ENCODE measurements at regions not wholly inside any gene's neighbourhood (a gene's known extent, or its start where the extent isn't known, plus 50 kb on each side); places are given as distances from the start of the nearest gene placed in this dataset.

- no peak for DNase-seq (ENCODE audit: low read depth, low spot score)
Measured at GRCh38 chr5:125725691-125726090, 697.5 kb upstream of the GRAMD2B start.

GRCh38 chr5:125743939-125744338 lies 679.3 kb upstream of the GRAMD2B start:
- no peak for DNase-seq (ENCODE audit: low read depth, low spot score)

- DNase-seq (ENCODE audit: low read depth, low spot score), result no peak
Measured at GRCh38 chr5:125746917-125747316, 676.3 kb upstream of the GRAMD2B start.

DNA sequence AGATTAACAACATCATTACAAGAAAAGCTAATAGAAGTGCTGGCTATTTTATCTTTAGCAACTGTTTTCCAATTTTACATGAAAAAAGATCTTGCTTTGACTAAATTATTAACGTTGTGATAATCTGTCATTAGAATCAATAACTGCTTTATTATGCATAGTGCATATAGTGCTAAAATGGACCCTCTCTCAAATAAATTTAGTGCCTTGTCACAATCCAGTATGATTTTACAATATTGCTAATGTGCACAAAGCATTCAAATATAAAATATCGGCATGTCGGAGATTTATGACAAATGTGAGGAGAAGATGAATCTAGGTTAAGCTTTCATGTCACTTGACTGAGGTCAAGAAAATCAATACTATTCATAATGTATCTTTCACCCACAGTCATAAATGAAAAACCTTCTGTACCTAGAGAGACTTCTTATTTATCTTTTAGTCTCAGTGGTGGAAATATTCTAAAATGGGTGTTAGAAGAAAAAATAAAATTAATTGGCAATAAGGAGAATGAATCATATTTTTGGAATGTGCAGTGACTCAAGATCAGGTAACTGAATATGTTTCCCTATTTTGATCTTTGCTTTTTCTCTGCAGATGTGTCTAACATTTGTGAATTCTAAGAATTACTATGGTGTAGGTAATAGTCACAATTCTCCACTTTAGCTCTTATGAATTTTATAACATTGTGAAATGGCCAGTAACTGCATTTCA lies 672.9 kb upstream of the GRAMD2B start:
- DNase-seq (ENCODE audit: low read depth, low spot score), result no peak

DNA sequence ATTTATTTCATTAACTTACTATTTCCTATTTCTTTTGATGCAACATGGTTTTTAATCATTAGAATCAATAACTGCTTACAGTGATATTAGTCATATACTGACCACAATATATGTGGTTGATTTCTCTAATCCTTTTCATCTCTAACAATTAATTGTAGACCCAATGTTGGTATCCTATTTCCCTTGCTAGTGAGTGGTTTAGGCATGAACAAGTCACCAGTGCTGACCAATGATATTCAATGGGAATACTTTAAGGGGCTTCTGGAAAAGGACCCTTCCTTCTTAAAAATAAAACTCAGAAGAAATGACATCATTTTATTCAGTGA lies 672.4 kb upstream of the GRAMD2B start:
- DNase-seq (ENCODE audit: low read depth, low spot score), result no peak

DNA sequence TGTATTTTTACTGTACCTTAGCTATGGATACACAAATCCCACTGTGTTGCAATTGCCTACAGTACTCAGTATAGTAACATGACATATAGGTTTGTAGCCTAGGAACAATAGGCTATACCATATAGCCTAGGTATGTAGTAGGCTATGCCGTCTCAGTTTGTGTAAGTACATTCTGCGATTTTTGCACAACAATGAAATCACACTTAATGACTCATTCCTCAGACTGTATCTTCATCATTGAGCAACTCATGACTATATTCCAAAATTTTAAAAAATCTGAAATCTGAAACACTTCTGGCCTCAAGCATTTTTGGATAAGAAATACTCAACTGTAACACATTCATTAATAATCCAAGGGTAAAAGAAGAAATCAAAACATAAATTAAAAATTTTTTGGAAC lies 666.8 kb upstream of the GRAMD2B start:
- no peak for DNase-seq (ENCODE audit: low read depth, low spot score)

GRCh38 chr5:125766706-125767105 lies 656.5 kb upstream of the GRAMD2B start:
- DNase-seq (ENCODE audit: low read depth, low spot score), result no peak

- no peak for DNase-seq (ENCODE audit: low read depth, low spot score)
Measured at GRCh38 chr5:125775896-125776295, 647.3 kb upstream of the GRAMD2B start.

- no peak for DNase-seq (ENCODE audit: low read depth, low spot score)
Measured at GRCh38 chr5:125776656-125777139, 646.5 kb upstream of the GRAMD2B start.

DNA sequence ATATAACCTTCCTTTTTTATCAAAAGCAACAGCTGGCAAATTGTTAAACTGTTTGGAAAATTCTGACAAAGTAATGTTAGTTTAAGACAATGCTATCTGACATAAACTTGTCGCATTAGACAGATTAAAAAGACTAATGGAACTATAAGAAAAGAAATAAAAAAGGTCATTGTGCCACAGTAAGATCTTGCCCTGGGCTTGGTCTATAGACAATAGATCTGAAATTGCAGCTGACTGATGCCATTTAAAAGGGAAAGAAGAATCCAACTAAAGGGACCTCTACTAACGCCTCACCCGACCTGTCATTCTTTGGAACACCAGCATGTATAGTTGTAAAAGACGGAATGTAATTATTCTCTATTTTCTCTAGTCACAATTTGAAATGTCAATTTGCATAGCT lies 644.4 kb upstream of the GRAMD2B start:
- DNase-seq (ENCODE audit: low read depth, low spot score), result no peak

- DNase-seq (ENCODE audit: low read depth, low spot score), result no peak
Measured at GRCh38 chr5:125785407-125785806, 637.8 kb upstream of the GRAMD2B start.

DNA sequence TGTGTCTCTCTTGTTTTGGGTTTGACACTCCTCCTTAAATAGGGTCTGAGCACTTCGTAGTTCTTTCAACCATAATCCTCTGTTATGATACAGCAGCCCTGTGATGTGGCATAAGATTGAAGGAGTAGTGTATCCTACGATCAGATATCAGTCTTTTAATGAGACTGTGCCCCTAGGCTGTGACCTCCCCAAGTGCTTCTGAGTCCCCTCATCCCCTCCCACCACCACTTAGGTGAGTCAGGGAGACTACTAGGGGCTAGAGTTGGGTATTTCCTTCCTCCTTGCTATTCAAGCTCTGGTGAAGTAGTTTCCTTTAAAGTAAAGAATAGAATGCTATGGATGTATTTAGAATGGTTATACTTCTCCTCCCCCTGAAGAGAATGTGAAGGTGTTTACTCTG lies 637.2 kb upstream of the GRAMD2B start:
- no peak for DNase-seq (ENCODE audit: low read depth, low spot score)

DNA sequence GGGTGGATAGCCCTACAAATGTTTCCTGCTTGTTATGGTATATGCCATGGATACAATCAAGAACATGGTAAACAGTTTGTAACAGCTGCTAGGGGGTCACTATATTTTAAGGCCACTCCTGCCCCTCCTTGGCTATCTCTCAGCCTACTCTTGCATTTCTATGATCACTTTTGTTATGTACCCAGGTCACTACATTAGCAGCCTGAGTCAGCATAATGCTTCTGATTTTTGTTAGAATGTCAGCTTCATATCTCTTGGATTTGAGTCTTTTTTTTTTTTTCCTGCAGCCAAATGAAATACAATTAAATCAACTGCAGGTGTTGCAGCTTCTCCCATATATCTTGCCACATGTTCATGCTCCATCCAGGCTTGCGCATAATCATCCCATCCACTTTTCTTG lies 629.7 kb upstream of the GRAMD2B start:
- DNase-seq (ENCODE audit: low read depth, low spot score), result no peak

DNA sequence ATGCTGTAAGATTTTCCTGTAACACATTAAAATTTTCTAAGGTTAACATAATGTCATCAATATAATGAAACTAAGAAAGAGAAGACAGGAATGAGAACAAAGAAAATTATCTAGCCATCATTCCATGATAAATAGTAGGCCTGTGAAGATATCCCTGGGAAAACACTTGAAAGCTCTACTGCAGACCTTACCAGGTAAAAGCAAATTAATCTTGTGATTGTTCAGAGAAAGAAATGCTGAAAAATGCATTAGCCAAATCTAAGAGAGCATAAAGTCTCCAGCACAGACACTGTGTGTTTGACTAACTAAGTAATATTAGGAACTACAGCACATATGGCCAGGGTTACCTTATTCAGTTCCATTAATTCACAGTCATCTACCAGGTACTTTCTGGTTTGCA lies 628.3 kb upstream of the GRAMD2B start:
- no peak for DNase-seq (ENCODE audit: low read depth, low spot score)

DNA sequence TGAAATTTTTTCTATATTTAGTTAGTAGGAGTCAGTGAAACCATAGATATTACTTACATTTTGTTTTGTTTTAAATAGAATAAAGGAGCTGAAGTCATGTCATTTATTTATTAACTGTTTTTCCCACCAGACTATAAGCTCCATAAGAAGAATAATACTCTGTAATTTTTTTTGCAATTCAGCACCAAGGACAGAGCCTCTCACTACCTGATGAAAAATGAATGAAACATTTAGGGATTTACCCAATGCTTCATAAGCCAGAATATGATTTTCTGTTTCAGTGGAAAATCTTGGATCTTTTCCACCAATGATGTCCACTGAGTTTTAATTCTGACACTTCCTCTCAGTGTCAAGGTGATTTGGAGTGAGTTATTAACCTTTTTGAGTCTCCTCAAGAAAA lies 624.9 kb upstream of the GRAMD2B start:
- no peak for DNase-seq (ENCODE audit: low read depth, low spot score)

- DNase-seq (ENCODE audit: low read depth, low spot score), result no peak
Measured at GRCh38 chr5:125812651-125813050, 610.6 kb upstream of the GRAMD2B start.

DNA sequence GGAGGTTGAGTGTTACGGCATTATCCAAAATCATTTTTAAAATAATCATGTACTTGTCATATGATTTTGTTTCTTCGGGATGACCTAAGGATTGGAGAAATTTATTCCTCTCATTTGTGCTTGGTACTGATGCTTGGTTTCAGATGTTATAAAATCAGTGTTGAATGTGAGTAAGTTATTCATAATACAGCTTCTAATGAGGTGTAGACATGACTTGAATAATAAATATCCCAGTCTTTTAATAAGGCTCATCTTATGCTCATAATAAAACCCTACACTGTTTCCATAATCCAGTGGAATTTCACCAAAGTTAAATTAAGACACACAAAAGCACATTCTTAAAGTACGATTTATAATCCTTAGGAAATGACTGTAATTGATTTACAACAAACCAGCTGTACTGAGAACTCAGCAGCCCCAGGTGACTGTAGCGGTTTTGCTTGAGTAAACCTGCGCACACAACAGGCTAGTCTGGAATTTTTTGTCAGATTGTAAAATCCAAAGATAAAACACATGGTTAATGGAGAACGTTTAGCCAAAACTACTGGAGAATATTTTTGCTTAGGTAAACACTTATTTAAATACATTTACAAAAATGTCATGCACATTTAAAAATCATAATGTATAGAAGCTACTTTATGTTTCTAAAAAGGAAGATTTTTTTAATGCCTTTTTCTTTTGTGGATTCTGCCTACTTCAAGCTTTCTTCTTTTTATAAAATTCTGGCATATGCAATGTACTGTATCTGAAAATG lies 609.8 kb upstream of the GRAMD2B start:
- no peak for DNase-seq (ENCODE audit: low read depth, low spot score)

DNA sequence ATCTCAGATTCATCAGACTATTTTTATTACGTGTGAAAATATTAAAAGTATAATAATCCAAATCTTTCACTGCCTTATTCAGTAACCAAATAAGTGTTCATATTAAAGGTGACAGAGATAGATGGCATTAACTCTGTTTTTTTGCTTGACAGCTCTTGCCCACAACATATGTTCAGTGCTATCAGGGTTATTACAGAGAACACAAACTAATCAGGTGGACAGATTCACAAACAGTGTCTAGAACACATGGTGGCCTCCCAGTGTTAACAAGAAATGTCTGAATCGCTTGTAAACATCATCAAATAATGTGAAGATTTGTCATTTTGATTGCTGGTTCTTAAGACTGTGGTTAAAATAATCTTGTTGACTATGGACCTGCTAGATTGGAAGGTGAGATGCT lies 609.1 kb upstream of the GRAMD2B start:
- DNase-seq (ENCODE audit: low read depth, low spot score), result no peak

DNA sequence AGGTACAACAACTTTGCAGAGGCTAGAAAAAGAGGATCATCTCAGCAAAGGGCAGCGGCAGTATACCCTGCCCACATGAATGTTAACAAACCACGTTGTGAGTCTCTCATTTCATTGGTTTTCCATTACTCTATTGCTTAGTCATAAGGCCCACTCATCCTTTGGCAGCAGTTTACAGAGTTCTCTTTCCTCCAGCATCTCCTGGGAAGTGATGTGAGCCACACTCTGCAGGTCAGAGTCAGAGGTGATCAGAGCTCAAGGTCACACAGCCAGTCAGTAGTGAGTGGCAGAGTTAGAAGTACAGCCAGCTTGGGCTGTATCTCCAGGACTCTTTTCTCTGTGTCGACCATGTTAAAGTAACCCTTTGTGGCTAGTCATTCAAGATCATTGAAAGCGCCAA lies 599.6 kb upstream of the GRAMD2B start:
- no peak for DNase-seq (ENCODE audit: low read depth, low spot score)

DNA sequence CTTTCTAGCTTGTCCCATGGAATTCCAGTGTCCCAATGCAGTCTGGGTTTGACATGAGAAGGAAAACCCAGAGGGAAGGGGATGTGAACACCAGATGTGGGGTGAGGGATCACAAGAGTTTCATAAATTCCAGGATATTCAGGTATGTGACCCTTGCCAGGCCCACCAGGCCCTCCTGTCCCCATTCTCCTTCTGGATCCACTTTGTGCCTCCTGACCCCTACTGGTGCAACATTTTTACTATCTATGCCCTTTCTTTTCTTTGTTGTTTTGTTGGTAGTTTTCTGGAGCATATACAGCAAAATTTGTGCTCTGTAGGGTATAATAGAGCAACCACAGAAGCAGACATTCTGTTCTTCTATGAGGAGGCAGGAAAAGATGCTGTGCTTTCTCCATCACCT lies 597.0 kb upstream of the GRAMD2B start:
- DNase-seq (ENCODE audit: low read depth, low spot score), result no peak

DNA sequence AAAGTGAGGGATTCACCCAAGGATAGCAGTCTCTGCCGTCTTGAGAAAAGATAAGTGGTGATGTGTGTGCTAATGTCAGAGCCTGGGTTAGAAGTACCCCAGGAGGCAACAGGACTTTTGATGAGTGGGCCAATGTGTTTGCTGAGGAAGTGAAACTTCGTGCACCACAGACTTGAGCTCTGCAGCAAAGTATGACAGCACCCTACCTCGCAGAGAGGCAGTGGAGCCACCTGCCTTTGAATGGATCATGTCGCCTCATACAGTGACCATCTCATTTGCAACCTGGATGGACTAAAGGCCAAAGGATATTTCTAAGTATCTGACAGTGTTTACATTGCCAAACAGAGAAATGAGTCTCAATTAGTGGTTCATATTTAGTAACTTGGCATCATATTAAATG lies 593.9 kb upstream of the GRAMD2B start:
- DNase-seq (ENCODE audit: low read depth, low spot score), result no peak

GRCh38 chr5:125833398-125833797 lies 589.8 kb upstream of the GRAMD2B start:
- DNase-seq (ENCODE audit: low read depth, low spot score), result no peak

GRCh38 chr5:125834438-125835115 lies 588.6 kb upstream of the GRAMD2B start:
- DNase-seq (ENCODE audit: low read depth, low spot score), result no peak

Measured in activated CD4-positive, CD25-positive, alpha-beta regulatory T cell treated with anti-CD3 and anti-CD28 coated beads, Interleukin-2, amount 50 U/mL, for 16 hours (primary cell).